ENCODE measurements at regions not wholly inside any gene's neighbourhood (a gene's known extent, or its start where the extent isn't known, plus 50 kb on each side); places are given as distances from the start of the nearest gene placed in this dataset.

- no peak for DNase-seq (ENCODE audit: low read depth)
Observed at GRCh38 chr6:22943327-22943726, 374.0 kb downstream of the HDGFL1 start.

GRCh38 chr6:22949967-22950366 lies 380.6 kb downstream of the HDGFL1 start:
- TF ChIP-seq CTCF (conservative IDR thresholded peaks at IDR 0.05; ENCODE audit: low read depth, low read length) = no peak
- DNase-seq (ENCODE audit: low read depth) = peak; percentile 42

More at GRCh38 chr6:22943327-22943726, 374.0 kb downstream of the HDGFL1 start:
- H3K4me3 ChIP-seq (ENCODE audit: low read depth, low read length) = no peak overlapping the region
- TF ChIP-seq CTCF (conservative IDR thresholded peaks at IDR 0.05; ENCODE audit: low read depth, low read length) = no peak

GRCh38 chr6:22952097-22952496 lies 382.7 kb downstream of the HDGFL1 start:
- TF ChIP-seq CTCF (conservative IDR thresholded peaks at IDR 0.05; ENCODE audit: low read depth, low read length) = no peak
- no peak for DNase-seq (ENCODE audit: low read depth)

More at GRCh38 chr6:22949967-22950366, 380.6 kb downstream of the HDGFL1 start:
- H3K4me3 ChIP-seq (ENCODE audit: low read depth, low read length) = no peak overlapping the region

GRCh38 chr6:22954749-22955385 lies 385.5 kb downstream of the HDGFL1 start:
- peak; percentile 51 for DNase-seq (ENCODE audit: low read depth)
- peak overlapping the region; percentile 34 for H3K4me3 ChIP-seq (ENCODE audit: low read depth, low read length)
- no peak for TF ChIP-seq CTCF (conservative IDR thresholded peaks at IDR 0.05; ENCODE audit: low read depth, low read length)

More at GRCh38 chr6:22952097-22952496, 382.7 kb downstream of the HDGFL1 start:
- H3K4me3 ChIP-seq (ENCODE audit: low read depth, low read length) = no peak overlapping the region

- TF ChIP-seq CTCF (conservative IDR thresholded peaks at IDR 0.05; ENCODE audit: low read depth, low read length) = no peak
- no peak for DNase-seq (ENCODE audit: low read depth)
- no peak overlapping the region for H3K4me3 ChIP-seq (ENCODE audit: low read depth, low read length)
Observed at GRCh38 chr6:22956029-22956681, 386.8 kb downstream of the HDGFL1 start.

- no peak overlapping the region for H3K4me3 ChIP-seq (ENCODE audit: low read depth, low read length)
- no peak for TF ChIP-seq CTCF (conservative IDR thresholded peaks at IDR 0.05; ENCODE audit: low read depth, low read length)
- no peak for DNase-seq (ENCODE audit: low read depth)
Observed at GRCh38 chr6:22958677-22959076, 389.3 kb downstream of the HDGFL1 start.

GRCh38 chr6:22959571-22959970 lies 390.2 kb downstream of the HDGFL1 start:
- H3K4me3 ChIP-seq (ENCODE audit: low read depth, low read length) = no peak overlapping the region
- DNase-seq (ENCODE audit: low read depth) = no peak
- no peak for TF ChIP-seq CTCF (conservative IDR thresholded peaks at IDR 0.05; ENCODE audit: low read depth, low read length)
